ENCODE measurements at regions not wholly inside any gene's neighbourhood (a gene's known extent, or its start where the extent isn't known, plus 50 kb on each side); places are given as distances from the start of the nearest gene placed in this dataset.

DNA sequence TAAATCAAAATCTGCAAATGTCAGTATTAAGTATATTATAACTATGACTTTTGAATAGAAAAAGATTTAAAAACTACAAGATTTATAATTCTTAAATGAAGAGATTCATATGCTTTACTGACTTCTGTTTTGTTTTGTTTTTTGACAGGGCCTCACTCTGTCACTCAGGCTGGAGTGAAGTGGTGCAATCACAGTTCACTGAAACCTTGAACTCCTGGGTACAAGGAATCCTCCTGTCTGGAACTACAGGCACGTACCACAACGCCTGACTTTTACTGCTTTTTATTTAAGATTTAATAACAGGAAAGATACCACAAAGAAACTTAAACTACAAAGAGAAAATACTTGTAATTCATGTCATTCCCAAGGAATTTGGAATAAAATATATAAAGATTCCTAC lies 940.2 kb upstream of the CITED2 start:
- TF ChIP-seq, protein P1, sequence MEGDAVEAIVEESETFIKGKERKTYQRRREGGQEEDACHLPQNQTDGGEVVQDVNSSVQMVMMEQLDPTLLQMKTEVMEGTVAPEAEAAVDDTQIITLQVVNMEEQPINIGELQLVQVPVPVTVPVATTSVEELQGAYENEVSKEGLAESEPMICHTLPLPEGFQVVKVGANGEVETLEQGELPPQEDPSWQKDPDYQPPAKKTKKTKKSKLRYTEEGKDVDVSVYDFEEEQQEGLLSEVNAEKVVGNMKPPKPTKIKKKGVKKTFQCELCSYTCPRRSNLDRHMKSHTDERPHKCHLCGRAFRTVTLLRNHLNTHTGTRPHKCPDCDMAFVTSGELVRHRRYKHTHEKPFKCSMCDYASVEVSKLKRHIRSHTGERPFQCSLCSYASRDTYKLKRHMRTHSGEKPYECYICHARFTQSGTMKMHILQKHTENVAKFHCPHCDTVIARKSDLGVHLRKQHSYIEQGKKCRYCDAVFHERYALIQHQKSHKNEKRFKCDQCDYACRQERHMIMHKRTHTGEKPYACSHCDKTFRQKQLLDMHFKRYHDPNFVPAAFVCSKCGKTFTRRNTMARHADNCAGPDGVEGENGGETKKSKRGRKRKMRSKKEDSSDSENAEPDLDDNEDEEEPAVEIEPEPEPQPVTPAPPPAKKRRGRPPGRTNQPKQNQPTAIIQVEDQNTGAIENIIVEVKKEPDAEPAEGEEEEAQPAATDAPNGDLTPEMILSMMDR (IDR thresholded peaks at IDR 0.05): no peak
- Histone ChIP-seq H3K36me3 (no peaks in the 10 kb centered on the region), H3K9me3 (no peaks in the 10 kb centered on the region), H3K4me1 (peaks cover 0 to 22% of the 10 kb centered on the region in 2 donors), H3K27ac (no peak overlapping the region), H3K27me3 (no peaks in the 10 kb centered on the region), H3K4me3 (no peak overlapping the region)
- no peak for DNase-seq (ENCODE audit: low spot score)

DNA sequence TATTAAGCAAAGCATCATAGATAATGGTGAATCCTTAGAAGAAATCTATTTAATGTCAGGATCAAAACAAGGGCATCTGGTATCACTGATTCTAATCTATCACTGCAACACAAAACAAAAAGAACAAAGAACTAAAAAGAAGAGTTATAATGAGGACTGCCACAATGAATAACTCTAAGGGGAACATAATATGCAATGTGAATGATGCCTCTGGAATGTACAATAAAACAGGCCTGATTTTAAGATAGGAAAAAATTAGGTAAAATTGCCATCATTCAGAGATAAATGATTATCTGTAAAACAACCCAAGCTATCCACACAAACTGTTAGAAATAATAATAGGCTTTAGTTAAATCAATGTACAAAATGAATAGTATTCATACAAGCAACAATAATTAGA lies 936.7 kb upstream of the CITED2 start:
- no peak overlapping the region for H3K27ac ChIP-seq
- H3K4me3 ChIP-seq: no peak overlapping the region
- no peaks in the 10 kb centered on the region for H3K4me1 ChIP-seq
- H3K9me3 ChIP-seq: no peaks in the 10 kb centered on the region
- no peaks in the 10 kb centered on the region for H3K36me3 ChIP-seq
- TF ChIP-seq, protein P1 (IDR thresholded peaks at IDR 0.05): no peak
- no peak for DNase-seq (ENCODE audit: low spot score)
- no peaks in the 10 kb centered on the region for H3K27me3 ChIP-seq

DNA sequence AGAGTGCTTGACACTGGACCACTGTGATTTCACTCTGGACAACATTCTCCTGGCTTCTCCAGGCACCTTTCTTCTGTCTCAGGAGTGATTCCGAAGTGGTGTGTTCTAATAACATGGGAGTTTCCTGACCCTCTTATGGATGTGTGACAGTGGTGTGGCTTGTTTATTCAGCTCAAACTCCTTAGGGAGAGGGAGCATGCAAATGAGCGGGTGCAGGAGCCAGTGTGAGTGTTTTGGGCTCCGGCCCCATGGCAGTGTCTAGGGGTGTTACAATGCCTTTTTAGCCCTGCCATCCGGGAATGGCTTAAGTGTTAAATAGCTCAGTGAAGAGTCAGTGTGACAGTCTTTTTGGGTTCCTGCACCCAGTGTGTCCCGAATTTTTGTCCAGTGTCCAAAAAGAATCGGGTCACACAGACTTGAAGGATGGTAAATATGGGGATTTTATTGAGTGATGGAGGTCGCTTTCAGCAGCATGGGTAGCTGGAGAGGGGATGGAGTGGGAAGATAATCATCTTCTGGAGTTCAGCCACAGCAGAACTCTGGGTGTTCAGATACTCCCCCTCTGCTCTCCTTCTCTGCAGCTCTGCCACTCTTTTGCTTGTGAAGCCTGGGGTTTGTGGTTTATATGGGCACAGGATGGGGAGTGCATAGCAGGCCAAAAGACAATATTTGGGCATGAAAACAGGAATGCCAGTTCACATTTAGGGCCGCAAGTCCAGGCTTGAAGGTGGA lies 928.9 kb upstream of the CITED2 start:
- TF ChIP-seq, protein P1 (IDR thresholded peaks at IDR 0.05): no peak
- H3K27me3 ChIP-seq: no peaks in the 10 kb centered on the region
- no peaks in the 10 kb centered on the region for H3K36me3 ChIP-seq
- no peaks in the 10 kb centered on the region for H3K4me1 ChIP-seq
- H3K4me3 ChIP-seq: no peak overlapping the region
- no peak for DNase-seq (ENCODE audit: low spot score)
- H3K9me3 ChIP-seq: no peaks in the 10 kb centered on the region
- peak overlapping the region; percentile 9 to 82 for H3K27ac ChIP-seq

DNA sequence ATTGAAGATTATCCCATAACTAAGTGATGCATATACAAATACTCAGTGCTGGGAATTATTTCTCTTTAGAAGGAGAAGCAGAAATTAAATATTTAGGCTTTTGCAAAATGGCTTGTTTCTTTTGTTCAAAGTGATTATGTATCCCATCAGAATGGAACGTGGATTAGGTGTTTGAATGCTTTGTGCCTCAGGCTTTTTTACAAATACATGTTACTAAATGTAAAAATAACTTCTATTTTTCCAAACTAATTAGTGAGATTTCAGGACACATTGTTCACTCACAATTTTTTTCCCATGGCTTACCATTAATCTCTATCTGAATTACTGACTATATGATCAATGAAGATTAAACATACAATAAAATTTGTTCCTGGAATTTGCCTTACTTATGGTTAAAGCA lies 925.9 kb upstream of the CITED2 start:
- no peak for DNase-seq (ENCODE audit: low spot score)
- TF ChIP-seq, protein P1 (IDR thresholded peaks at IDR 0.05): no peak
- no peak overlapping the region for H3K27ac ChIP-seq
- H3K4me3 ChIP-seq: no peak overlapping the region
- H3K27me3 ChIP-seq: no peaks in the 10 kb centered on the region
- H3K4me1 ChIP-seq: no peaks in the 10 kb centered on the region
- no peaks in the 10 kb centered on the region for H3K9me3 ChIP-seq
- no peaks in the 10 kb centered on the region for H3K36me3 ChIP-seq

DNA sequence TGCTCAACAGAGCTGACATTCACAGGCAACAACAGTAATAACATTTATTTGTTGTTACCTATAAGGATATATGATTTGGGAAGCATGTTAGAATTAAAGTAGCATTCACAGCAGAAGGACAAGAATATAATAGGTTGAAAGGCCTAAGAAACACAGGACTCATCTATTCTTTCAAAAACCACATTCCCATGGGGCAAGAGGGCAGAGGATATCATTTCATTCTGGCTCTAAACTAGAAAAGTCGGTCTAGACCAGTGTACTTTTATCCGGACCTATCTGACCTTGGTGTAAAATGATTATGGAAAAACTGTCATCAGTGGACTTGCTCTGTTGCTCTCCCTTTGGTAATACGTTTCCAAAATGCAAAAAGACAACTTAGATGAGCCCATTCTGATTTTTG lies 914.7 kb upstream of the CITED2 start:
- no peak for DNase-seq (ENCODE audit: low spot score)
- TF ChIP-seq, protein P1 (IDR thresholded peaks at IDR 0.05): no peak
- Histone ChIP-seq H3K9me3 (peaks cover 0 to 5% of the 10 kb centered on the region in 2 donors), H3K27me3 (no peaks in the 10 kb centered on the region), H3K36me3 (no peaks in the 10 kb centered on the region), H3K27ac (no peak overlapping the region), H3K4me3 (no peak overlapping the region), H3K4me1 (peaks cover 0 to 11% of the 10 kb centered on the region in 2 donors)

All from right atrium auricular region (tissue), 2 donors.